HepG2 (cell line): ENCODE measurements at regions not wholly inside any gene's neighbourhood (a gene's known extent, or its start where the extent isn't known, plus 50 kb on each side); places are given as distances from the start of the nearest gene placed in this dataset.

Source experiments
- ATAC-seq: fragments of 200-7000 bp; cut with Tn5 transposase; 3 replicates; pipeline ENCODE4 v1.9.1; 2020; ENCODE audit warnings: mild to moderate bottlenecking, moderate library complexity
- BruUV-seq: library from RNA; stranded (reverse); fragments of 400-500 nt; replicated peaks from 2 replicates; lab custom pipeline; 2021; lab: Mats Ljungman, UMichigan
- CTCF ChIA-PET: fragments of 300-600 bp; formaldehyde crosslinking; extraction: SDS; loops from one replicate; lab custom pipeline; 2021; ENCODE audit warnings: low total read pairs, inconsistent platforms, low intra/inter-chr PET ratio; lab: Yijun Ruan, JAX
- POLR2A ChIA-PET: fragments of 350-600 bp; sonication (Branson Sonifier 250); formaldehyde crosslinking; loops from one replicate; lab custom pipeline; 2020; ENCODE audit warnings: antibody characterized with exemption, inconsistent platforms; lab: Yijun Ruan, JAX
- DNase-seq: peaks from one replicate; pipeline ENCODE4 v3.0.0-alpha.2; 2015; ENCODE audit warnings: low spot score
- FAIRE-seq: peaks from 3 replicates; lab custom pipeline; 2011; peaks lifted over from hg19 to GRCh38; lab: Jason Lieb, UNC
- H2AFZ ChIP-seq: one replicate; pipeline ENCODE4 v1.6.1; 2011; ENCODE audit warnings: low read length, inconsistent platforms
- H3K27ac ChIP-seq: fragments of 300-600 bp; 3 replicates; pipeline ENCODE4 v1.8.0; 2011; ENCODE audit warnings: mixed run types, mild to moderate bottlenecking, mixed read lengths, low read length, inconsistent platforms; ENCODE audit not compliant: insufficient read depth; ENCODE audit errors: extremely low read length
- H3K27me3 ChIP-seq, 2 experiments: fragments of 200-600 bp in 1 of 2; 2 replicates in 1 of 2; 3 replicates in 1 of 2; pipeline versions ENCODE4 v1.6.0 to v1.8.0; 2011; ENCODE audit warnings: low read length in 2 of 2, mild to moderate bottlenecking in 2 of 2, moderate library complexity in 2 of 2, inconsistent platforms in 1 of 2; ENCODE audit not compliant: insufficient read depth in 2 of 2, control insufficient read depth in 1 of 2
- H3K36me3 ChIP-seq, 2 experiments: fragments of 200-600 bp in 1 of 2; replicated peaks in 1 of 2; 2 replicates in 1 of 2; 3 replicates in 1 of 2; pipeline versions ENCODE4 v1.5.1 to v1.8.0; 2011; ENCODE audit warnings: low read length in 2 of 2, inconsistent platforms in 1 of 2; ENCODE audit not compliant: insufficient read depth in 2 of 2, control insufficient read depth in 1 of 2
- H3K4me1 ChIP-seq: 2 replicates; pipeline ENCODE4 v1.5.1; 2012; ENCODE audit warnings: low read length, inconsistent platforms; ENCODE audit not compliant: insufficient read depth
- H3K4me2 ChIP-seq: 2 replicates; pipeline ENCODE4 v1.6.0; 2011; ENCODE audit warnings: low read depth, low read length, inconsistent platforms
- H3K4me3 ChIP-seq, 3 experiments: fragments of 200-600 bp in 1 of 3; sonication (generic), shearing (Covaris generic) in 1 of 3; replicated peaks in 1 of 3; 2 replicates each; pipeline ENCODE4 v1.5.1; 2011 to 2016; ENCODE audit warnings: low read length in 3 of 3, inconsistent platforms in 2 of 3, low read depth in 2 of 3, mild to moderate bottlenecking in 2 of 3, control low read depth in 1 of 3, mixed read lengths in 1 of 3; ENCODE audit not compliant: insufficient read depth in 1 of 3
- H3K79me2 ChIP-seq: one replicate; pipeline ENCODE4 v1.6.1; 2011; ENCODE audit warnings: low read length, inconsistent platforms; ENCODE audit not compliant: insufficient read depth
- H3K9ac ChIP-seq: 2 replicates; pipeline ENCODE4 v1.6.0; 2011; ENCODE audit warnings: mild to moderate bottlenecking, low read depth, low read length, inconsistent platforms; ENCODE audit not compliant: insufficient read depth
- H3K9me3 ChIP-seq: 2 replicates; pipeline ENCODE4 v1.5.1; 2012; ENCODE audit warnings: mild to moderate bottlenecking, low read length
- H4K20me1 ChIP-seq: 2 replicates; pipeline ENCODE4 v1.6.0; 2011; ENCODE audit warnings: inconsistent platforms, mild to moderate bottlenecking, low read length, moderate library complexity; ENCODE audit not compliant: insufficient read depth
- HNF4A ChIP-seq: sonication (generic); formaldehyde crosslinking; IDR thresholded peaks from 2 replicates; pipeline ENCODE4 v1.4.0; 2020; ENCODE audit warnings: missing genetic modification reagents
- IRF9 ChIP-seq: sonication (generic); formaldehyde crosslinking; IDR thresholded peaks from 2 replicates; pipeline ENCODE4 v1.8.0; 2022; ENCODE audit warnings: missing genetic modification reagents, mild to moderate bottlenecking, borderline replicate concordance
- ISX ChIP-seq: sonication (generic); formaldehyde crosslinking; conservative IDR thresholded peaks from 2 replicates; pipeline ENCODE4 v1.5.0; 2020; ENCODE audit warnings: missing genetic modification reagents
- KAT7 ChIP-seq: IDR thresholded peaks from 2 replicates; pipeline ENCODE4 v1.6.1; 2018; ENCODE audit warnings: borderline replicate concordance, missing compliant biosample characterization
- MATR3 ChIP-seq: sonication (generic); formaldehyde crosslinking; IDR thresholded peaks from 2 replicates; pipeline ENCODE4 v1.4.0; 2020; ENCODE audit warnings: missing genetic modification reagents
- PHF21A ChIP-seq: sonication (generic); formaldehyde crosslinking; IDR thresholded peaks from 2 replicates; pipeline ENCODE4 v1.5.0; 2020; ENCODE audit warnings: mild to moderate bottlenecking, missing genetic modification reagents
- SMAD3 ChIP-seq: sonication (generic); formaldehyde crosslinking; IDR thresholded peaks from 2 replicates; pipeline ENCODE4 v1.4.0; 2020; ENCODE audit warnings: missing genetic modification reagents
- STAT5B ChIP-seq: sonication (generic); formaldehyde crosslinking; IDR thresholded peaks from 2 replicates; pipeline ENCODE4 v1.4.0; 2020; ENCODE audit warnings: missing genetic modification reagents
- TP53 ChIP-seq: sonication (generic); formaldehyde crosslinking; conservative IDR thresholded peaks from 2 replicates; pipeline ENCODE4 v1.4.0; 2020; ENCODE audit warnings: missing genetic modification reagents
- ZNF256 ChIP-seq: sonication (generic); formaldehyde crosslinking; conservative IDR thresholded peaks from 2 replicates; pipeline ENCODE4 v1.4.0; 2020; ENCODE audit warnings: missing genetic modification reagents
- ZNF33A ChIP-seq: sonication (generic); formaldehyde crosslinking; IDR thresholded peaks from 2 replicates; pipeline ENCODE4 v1.5.1; 2020; ENCODE audit warnings: missing genetic modification reagents, mild to moderate bottlenecking, moderate library complexity, borderline replicate concordance
- ZNF609 ChIP-seq: sonication (generic); formaldehyde crosslinking; IDR thresholded peaks from 2 replicates; pipeline ENCODE4 v1.4.0; 2020; ENCODE audit warnings: mild to moderate bottlenecking, missing genetic modification reagents, borderline replicate concordance
- ZNF747 ChIP-seq: sonication (generic); formaldehyde crosslinking; IDR thresholded peaks from 2 replicates; pipeline ENCODE4 v1.8.1; 2023; ENCODE audit warnings: missing genetic modification reagents, mild to moderate bottlenecking, borderline replicate concordance
- ZSCAN12 ChIP-seq: sonication (generic); formaldehyde crosslinking; IDR thresholded peaks from 2 replicates; pipeline ENCODE4 v1.9.0; 2021; ENCODE audit warnings: mild to moderate bottlenecking, missing genetic modification reagents
- ZSCAN21 ChIP-seq: sonication (generic); formaldehyde crosslinking; IDR thresholded peaks from 2 replicates; pipeline ENCODE4 v1.8.0; 2022; ENCODE audit warnings: mild to moderate bottlenecking, missing genetic modification reagents, moderate library complexity, borderline replicate concordance
- WGBS: methylation state at CpG from one replicate; pipeline ENCODE4 v1.1.6; 2017; ENCODE audit warnings: low lambda C conversion rate; 5-methylcytosine and 5-hydroxymethylcytosine counted together
- in situ Hi-C: cut with HindIII; loops from 2 replicates; pipeline ENCODE4 v1.10.0; 2017; ENCODE audit warnings: low pct_unique_long_range_greater_than_20kb; ENCODE audit not compliant: extremely low pct_ligation_motif_present
- intact Hi-C: fragments of 100-400 bp; cut with micrococcal nuclease; formaldehyde crosslinking; loops from one replicate; pipeline ENCODE4 v1.10.0; 2022; ENCODE audit not compliant: unreplicated experiment
- TF ChIP-seq, protein P1 (sequence below): sonication (generic); formaldehyde crosslinking; IDR thresholded peaks from 2 replicates; pipeline ENCODE4 v1.4.0; 2020; ENCODE audit warnings: missing genetic modification reagents, mild to moderate bottlenecking, borderline replicate concordance

DNA sequence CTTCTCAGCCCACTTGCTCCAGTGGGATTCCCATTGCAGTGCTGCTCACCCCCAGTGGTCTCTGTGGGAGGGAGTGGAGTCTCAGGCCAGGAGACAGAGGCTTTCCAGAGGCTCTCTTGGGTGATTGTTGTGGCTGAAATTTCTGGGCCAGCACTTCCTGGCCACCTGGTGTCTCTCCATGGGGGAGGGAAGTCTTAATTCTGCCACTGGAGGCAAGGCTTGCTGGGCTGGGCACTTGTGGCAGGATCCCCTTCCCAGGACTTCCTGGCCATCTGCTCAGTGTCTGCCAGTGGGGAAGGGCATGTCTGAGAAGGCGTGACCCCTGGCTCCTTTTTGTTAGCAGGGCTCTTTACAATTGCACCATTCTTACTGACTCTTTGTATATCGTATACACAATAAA lies 351.8 kb downstream of the GABRB3 start:
- FAIRE-seq = no peak
- no TSS peak for BruUV-seq
- no peak overlapping the region for H3K27ac ChIP-seq
- H3K79me2 ChIP-seq = no peaks in the 10 kb centered on the region
- ChIA-PET CTCF (no interaction called here), POLR2A (no interaction called here)
- H2AFZ ChIP-seq = no peak overlapping the region
- H3K4me1 ChIP-seq = no peaks in the 10 kb centered on the region
- no peak overlapping the region for H3K4me2 ChIP-seq
- intact Hi-C loops (no loop called here), in situ Hi-C loops (no loop called here)
- H4K20me1 ChIP-seq = no peaks in the 10 kb centered on the region
- H3K36me3 ChIP-seq = no peaks in the 10 kb centered on the region
- no peaks in the 10 kb centered on the region for H3K27me3 ChIP-seq
- H3K4me3 ChIP-seq = no peak overlapping the region
- no peak overlapping the region for H3K9ac ChIP-seq
- no peak for ATAC-seq
- WGBS = 0% methylated on average over 1 of the region's 2 CpGs
- TF ChIP-seq ZNF256 (CRISPR knock-in tag) = no peak
- no peak for TF ChIP-seq STAT5B
- no peak for TF ChIP-seq ZNF33A (CRISPR knock-in tag)
- TF ChIP-seq ZNF609 (CRISPR knock-in tag) = no peak
- no peak for TF ChIP-seq ZSCAN21 (CRISPR knock-in tag)
- TF ChIP-seq IRF9 (CRISPR knock-in tag) = no peak
- TF ChIP-seq TP53 (CRISPR knock-in tag) = no peak
- no peak for TF ChIP-seq MATR3
- TF ChIP-seq SMAD3 (CRISPR knock-in tag) = no peak
- TF ChIP-seq, protein P1, sequence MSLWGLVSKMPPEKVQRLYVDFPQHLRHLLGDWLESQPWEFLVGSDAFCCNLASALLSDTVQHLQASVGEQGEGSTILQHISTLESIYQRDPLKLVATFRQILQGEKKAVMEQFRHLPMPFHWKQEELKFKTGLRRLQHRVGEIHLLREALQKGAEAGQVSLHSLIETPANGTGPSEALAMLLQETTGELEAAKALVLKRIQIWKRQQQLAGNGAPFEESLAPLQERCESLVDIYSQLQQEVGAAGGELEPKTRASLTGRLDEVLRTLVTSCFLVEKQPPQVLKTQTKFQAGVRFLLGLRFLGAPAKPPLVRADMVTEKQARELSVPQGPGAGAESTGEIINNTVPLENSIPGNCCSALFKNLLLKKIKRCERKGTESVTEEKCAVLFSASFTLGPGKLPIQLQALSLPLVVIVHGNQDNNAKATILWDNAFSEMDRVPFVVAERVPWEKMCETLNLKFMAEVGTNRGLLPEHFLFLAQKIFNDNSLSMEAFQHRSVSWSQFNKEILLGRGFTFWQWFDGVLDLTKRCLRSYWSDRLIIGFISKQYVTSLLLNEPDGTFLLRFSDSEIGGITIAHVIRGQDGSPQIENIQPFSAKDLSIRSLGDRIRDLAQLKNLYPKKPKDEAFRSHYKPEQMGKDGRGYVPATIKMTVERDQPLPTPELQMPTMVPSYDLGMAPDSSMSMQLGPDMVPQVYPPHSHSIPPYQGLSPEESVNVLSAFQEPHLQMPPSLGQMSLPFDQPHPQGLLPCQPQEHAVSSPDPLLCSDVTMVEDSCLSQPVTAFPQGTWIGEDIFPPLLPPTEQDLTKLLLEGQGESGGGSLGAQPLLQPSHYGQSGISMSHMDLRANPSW = no peak
- TF ChIP-seq ISX = no peak
- no peak for TF ChIP-seq KAT7 (CRISPR knock-in tag)
- no peak for TF ChIP-seq HNF4A
- no peak for TF ChIP-seq PHF21A (CRISPR knock-in tag)
- TF ChIP-seq ZNF747 (CRISPR knock-in tag) = no peak
- no peak for TF ChIP-seq ZSCAN12
- H3K9me3 ChIP-seq = peaks cover 80% of the 10 kb centered on the region
- DNase-seq = no peak
